IMR-90 (cell line): ENCODE measurements at regions not wholly inside any gene's neighbourhood (a gene's known extent, or its start where the extent isn't known, plus 50 kb on each side); places are given as distances from the start of the nearest gene placed in this dataset.
A peak's percentile ranks its signal among the peaks of the same experiment; 100 is the strongest.

Source experiments
- ATAC-seq: fragments of 200-7000 bp; cut with Tn5 transposase; 2 replicates; pipeline ENCODE4 v1.9.1; 2020; ENCODE audit warnings: low read depth, mild to moderate bottlenecking, moderate library complexity
- BruUV-seq: library from RNA; stranded (reverse); fragments of 400-500 nt; replicated peaks from 2 replicates; lab custom pipeline; 2021; lab: Mats Ljungman, UMichigan
- CTCF ChIA-PET: fragments of 300-600 bp; formaldehyde crosslinking; extraction: SDS; loops from one replicate; lab custom pipeline; 2021; ENCODE audit warnings: antibody characterized with exemption; lab: Yijun Ruan, JAX
- POLR2A ChIA-PET: fragments of 300-600 bp; sonication (Branson Sonifier 250); formaldehyde crosslinking; loops from one replicate; lab custom pipeline; 2022; ENCODE audit warnings: antibody characterized with exemption; ENCODE audit not compliant: unreplicated experiment; lab: Charles Lee
- DNase-seq: peaks from one replicate; pipeline ENCODE4 v3.0.0; 2013
- H2AFZ ChIP-seq: replicated peaks from 2 replicates; pipeline ENCODE3; 2013; ENCODE audit warnings: low read length, mild to moderate bottlenecking; ENCODE audit not compliant: poor library complexity
- H2AK5ac ChIP-seq: 2 replicates; pipeline ENCODE4 v1.6.1; 2013; ENCODE audit warnings: low read depth, low read length, inconsistent platforms
- H2AK9ac ChIP-seq: replicated peaks from 2 replicates; pipeline ENCODE3; 2013; ENCODE audit warnings: mild to moderate bottlenecking, low read depth, low read length, moderate library complexity; ENCODE audit not compliant: poor library complexity
- H2BK120ac ChIP-seq: 2 replicates; pipeline ENCODE4 v1.6.1; 2013; ENCODE audit warnings: low read depth, low read length, inconsistent platforms
- H2BK15ac ChIP-seq: 3 replicates; pipeline ENCODE4 v1.6.1; 2013; ENCODE audit warnings: low read depth, low read length, inconsistent platforms
- H2BK20ac ChIP-seq: 2 replicates; pipeline ENCODE4 v1.6.1; 2013; ENCODE audit warnings: low read depth, mild to moderate bottlenecking, inconsistent platforms, low read length, moderate library complexity
- H2BK5ac ChIP-seq: 2 replicates; pipeline ENCODE4 v1.6.1; 2013; ENCODE audit warnings: mild to moderate bottlenecking, low read depth, low read length, inconsistent platforms; ENCODE audit not compliant: poor library complexity, severe bottlenecking
- H3K14ac ChIP-seq: replicated peaks from 2 replicates; pipeline ENCODE4 v1.6.1; 2013; ENCODE audit warnings: low read depth, low read length, inconsistent platforms
- H3K18ac ChIP-seq: 2 replicates; pipeline ENCODE4 v1.6.1; 2013; ENCODE audit warnings: low read depth, low read length, control low read depth
- H3K23ac ChIP-seq: 2 replicates; pipeline ENCODE4 v1.6.1; 2013; ENCODE audit warnings: low read depth, low read length, inconsistent platforms
- H3K27ac ChIP-seq: 2 replicates; pipeline ENCODE4 v1.5.1; 2013; ENCODE audit warnings: mild to moderate bottlenecking, control low read depth, low read length; ENCODE audit not compliant: insufficient read depth
- H3K27me3 ChIP-seq: 2 replicates; pipeline ENCODE4 v1.6.1; 2013; ENCODE audit warnings: low read length; ENCODE audit not compliant: control insufficient read depth, insufficient read depth
- H3K36me3 ChIP-seq: 2 replicates; pipeline ENCODE4 v1.6.1; 2013; ENCODE audit warnings: low read length, mixed read lengths; ENCODE audit not compliant: control insufficient read depth, insufficient read depth
- H3K4ac ChIP-seq: 2 replicates; pipeline ENCODE4 v1.6.1; 2013; ENCODE audit warnings: low read depth, low read length, inconsistent platforms
- H3K4me1 ChIP-seq: 2 replicates; pipeline ENCODE4 v1.6.1; 2013; ENCODE audit warnings: low read length, mixed read lengths; ENCODE audit not compliant: control insufficient read depth, insufficient read depth
- H3K4me2 ChIP-seq: 2 replicates; pipeline ENCODE4 v1.6.1; 2013; ENCODE audit warnings: low read depth, mild to moderate bottlenecking, control low read depth, low read length, moderate library complexity
- H3K4me3 ChIP-seq: 2 replicates; pipeline ENCODE4 v1.5.1; 2013; ENCODE audit warnings: low read depth, mild to moderate bottlenecking, control low read depth, low read length, moderate library complexity; ENCODE audit not compliant: insufficient read depth
- H3K56ac ChIP-seq: 2 replicates; pipeline ENCODE4 v1.6.1; 2013; ENCODE audit warnings: low read length, inconsistent platforms; ENCODE audit not compliant: insufficient read depth; ENCODE audit errors: extremely low read depth
- H3K79me1 ChIP-seq, 2 experiments: 2 replicates each; pipeline ENCODE4 v1.6.1; 2013; ENCODE audit warnings: low read length in 2 of 2, inconsistent platforms in 1 of 2, low read depth in 1 of 2
- H3K9ac ChIP-seq: 2 replicates; pipeline ENCODE4 v1.6.1; 2013; ENCODE audit warnings: low read depth, low read length, control low read depth
- H3K9me1 ChIP-seq: 2 replicates; pipeline ENCODE4 v1.6.1; 2013; ENCODE audit warnings: low read length, inconsistent platforms; ENCODE audit not compliant: insufficient read depth
- H3K9me3 ChIP-seq: 2 replicates; pipeline ENCODE4 v1.6.1; 2013; ENCODE audit warnings: low read length; ENCODE audit not compliant: control insufficient read depth, insufficient read depth
- H4K20me1 ChIP-seq: 2 replicates; pipeline ENCODE4 v1.6.1; 2013; ENCODE audit warnings: low read length, inconsistent platforms; ENCODE audit not compliant: insufficient read depth
- H4K5ac ChIP-seq: 2 replicates; pipeline ENCODE4 v1.6.1; 2013; ENCODE audit warnings: mild to moderate bottlenecking, low read depth, low read length, control low read depth
- H4K8ac ChIP-seq, 2 experiments: 2 replicates each; pipeline ENCODE4 v1.6.1; 2013; ENCODE audit warnings: low read depth in 2 of 2, low read length in 2 of 2, control low read depth in 1 of 2, inconsistent platforms in 1 of 2
- H4K91ac ChIP-seq: 2 replicates; pipeline ENCODE4 v1.6.1; 2013; ENCODE audit warnings: low read depth, low read length, inconsistent platforms; ENCODE audit not compliant: insufficient read depth
- CEBPB ChIP-seq: IDR thresholded peaks from 2 replicates; pipeline ENCODE4 v1.6.1; 2012; ENCODE audit warnings: low read depth, low read length, improper control_type of control experiment
- CHD1 ChIP-seq: IDR thresholded peaks from 2 replicates; pipeline ENCODE4 v1.6.1; 2012; ENCODE audit warnings: low read depth, low read length, improper control_type of control experiment
- MXI1 ChIP-seq: IDR thresholded peaks from 2 replicates; pipeline ENCODE4 v1.6.1; 2012; ENCODE audit warnings: low read depth, mild to moderate bottlenecking, low read length, moderate library complexity, borderline replicate concordance
- WGBS, 2 experiments: methylation state at CpG; one replicate each; pipeline versions ENCODE4 v1.1.5 to v1.1.7; 2013; ENCODE audit warnings: missing lambda C conversion rate in 2 of 2; ENCODE audit not compliant: insufficient read length in 1 of 2; ENCODE audit errors: extremely low coverage in 2 of 2; 5-methylcytosine and 5-hydroxymethylcytosine counted together
- dilution Hi-C: fragments of 300-500 bp; cut with HindIII; formaldehyde crosslinking; loops from one replicate; pipeline ENCODE4 v1.14.3; 2018; ENCODE audit warnings: low sequenced_read_pairs; ENCODE audit not compliant: unreplicated experiment
- in situ Hi-C: fragments of 300-500 bp; cut with MboI; formaldehyde crosslinking; loops from 3 replicates; pipeline ENCODE4 v1.14.3; 2019; ENCODE audit warnings: low sequenced_read_pairs, inconsistent platforms, mixed read lengths
- intact Hi-C: fragments of 100-400 bp; cut with micrococcal nuclease; formaldehyde crosslinking; loops from 2 replicates; pipeline ENCODE4 v1.10.0; 2022

DNA sequence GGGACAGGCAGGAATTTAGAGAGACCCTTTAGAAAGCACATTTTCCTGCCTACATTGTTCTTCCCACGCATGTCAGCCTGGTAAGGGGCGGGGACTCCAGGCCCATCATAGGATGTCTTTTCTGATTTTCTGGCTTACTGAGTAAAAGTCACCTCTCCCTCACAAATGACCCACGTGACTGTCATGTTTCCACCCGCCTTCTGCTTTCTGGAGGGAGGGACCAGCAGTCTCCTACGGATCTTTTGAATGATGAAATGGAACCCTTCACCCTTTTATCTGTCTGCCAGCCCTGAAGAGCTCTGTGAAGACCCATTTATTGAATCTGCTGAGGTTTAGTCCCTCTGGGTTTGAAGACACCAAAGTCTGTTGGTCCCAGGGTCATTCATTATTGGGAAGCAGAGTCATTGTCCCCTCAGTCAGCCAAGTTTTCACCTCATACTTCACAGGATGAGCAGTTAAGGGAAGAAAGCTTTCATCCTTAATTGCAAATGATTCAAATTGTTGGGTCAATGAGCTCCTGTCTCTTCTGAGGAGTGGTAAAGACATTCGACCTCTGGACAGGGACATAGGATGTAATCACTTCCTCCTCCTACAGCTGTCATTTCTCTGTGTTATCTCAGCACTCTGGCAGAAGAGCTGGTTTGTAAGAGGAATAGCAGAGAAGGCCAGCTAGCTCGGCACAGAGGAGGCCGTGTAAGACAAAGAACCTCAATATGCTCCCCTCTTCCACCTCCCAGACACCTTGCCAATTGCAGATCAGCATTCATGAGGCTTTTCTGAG, 446.1 kb downstream of the HS3ST3B1 start (continued):
- no peak for TF ChIP-seq CEBPB

DNA sequence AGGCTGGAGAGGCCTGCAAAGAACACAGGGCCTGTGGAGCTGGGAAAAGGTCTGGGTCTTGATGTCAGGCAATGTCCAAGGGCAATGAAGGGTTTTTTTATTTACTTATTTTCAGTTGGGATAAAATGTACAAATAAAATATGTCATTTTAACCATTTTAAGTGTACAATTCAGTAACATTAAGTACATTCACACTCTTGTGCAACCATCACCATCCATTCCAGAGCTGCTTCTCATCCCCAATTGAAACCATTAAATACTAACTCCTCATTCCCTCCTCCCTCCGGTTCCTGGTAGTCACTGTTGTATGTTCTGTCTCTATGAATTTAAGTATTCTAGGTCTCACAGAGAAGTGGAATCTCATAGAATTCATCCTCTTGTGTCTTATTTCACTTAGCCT, 444.7 kb downstream of the HS3ST3B1 start:
- CTCF ChIA-PET, result no interaction called here
- no peak overlapping the region for H2AFZ ChIP-seq

More for the DNA sequence above, 444.7 kb downstream of the HS3ST3B1 start:
- intact Hi-C loops, result no loop called here
- 0 out of 2 replicates have a peak, but pooled peaks cover 3% of the 10 kb centered on the region for H3K9me1 ChIP-seq
- H3K23ac ChIP-seq, result no peak overlapping the region
- H3K27ac ChIP-seq, result no peak overlapping the region; the same call in 1 of the 2 replicates
- TF ChIP-seq CEBPB (peak; percentile 70), CHD1 (no peak), MXI1 (no peak)
- H4K8ac ChIP-seq, result peak overlapping the region; percentile 41 to 60; a peak in 2 of 4 replicates
- H3K18ac ChIP-seq, result peak overlapping the region; percentile 25; the same call in 1 of the 2 replicates
- peaks cover 4% of the 10 kb centered on the region; the same call in 1 of the 2 replicates for H3K4me1 ChIP-seq
- H4K91ac ChIP-seq, result peak overlapping the region; percentile 57; the same call in 1 of the 2 replicates
- no peaks in the 10 kb centered on the region for H4K20me1 ChIP-seq
- peak overlapping the region; percentile 50; the same call in 1 of the 3 replicates for H2BK15ac ChIP-seq
- no peak overlapping the region for H3K4me2 ChIP-seq
- no peaks in the 10 kb centered on the region for H3K27me3 ChIP-seq
- no peaks in the 10 kb centered on the region for H3K79me1 ChIP-seq
- no CpG with 5 or more reads among the region's 1 CpG for WGBS, 2 experiments
- no peak overlapping the region for H3K56ac ChIP-seq
- peak; percentile 43 for DNase-seq
- no peak overlapping the region for H3K4me3 ChIP-seq
- in situ Hi-C loops, result no loop called here
- peak overlapping the region; percentile 40; the same call in 1 of the 2 replicates for H3K4ac ChIP-seq
- H3K9me3 ChIP-seq, result no peaks in the 10 kb centered on the region
- peak overlapping the region; percentile 2; the same call in 1 of the 2 replicates for H2BK20ac ChIP-seq
- H3K9ac ChIP-seq, result no peak overlapping the region
- 0 out of 2 replicates have a peak overlapping the region, but pooled peaks have one; percentile 13 for H2AK5ac ChIP-seq
- no peak overlapping the region for H2AK9ac ChIP-seq
- peak overlapping the region; percentile 21 for H2BK5ac ChIP-seq
- POLR2A ChIA-PET, result interaction anchor here (0.5 kb wide), 1 partner anchor 443 kb away, joined by 3 read pairs; no protein-coding TSS in a partner anchor
- no peaks in the 10 kb centered on the region for H3K36me3 ChIP-seq
- peak overlapping the region; percentile 4; the same call in 1 of the 2 replicates for H4K5ac ChIP-seq
- BruUV-seq, result no TSS peak
- H2BK120ac ChIP-seq, result peak overlapping the region; percentile 63; the same call in 1 of the 2 replicates
- no peak overlapping the region; the same call in 1 of the 2 replicates for H3K14ac ChIP-seq
- ATAC-seq, result peak; percentile 46
- dilution Hi-C loops, result no loop called here
